Activated CD8-positive, alpha-beta memory T cell treated with anti-CD3 and anti-CD28 coated beads, Interleukin-2, amount 50 U/mL, for 24 hours (primary cell): ENCODE measurements at regions not wholly inside any gene's neighbourhood (a gene's known extent, or its start where the extent isn't known, plus 50 kb on each side); places are given as distances from the start of the nearest gene placed in this dataset.
"Not testable (repeated sequence)": the region's sequence is repeated elsewhere in the genome, so short reads cannot be mapped to it uniquely, and the experiment has no call there.

Experiments
- DNase-seq: peaks from one replicate; pipeline ENCODE4 v3.0.0-alpha.2; 2020; ENCODE audit errors: extremely low read depth

DNA sequence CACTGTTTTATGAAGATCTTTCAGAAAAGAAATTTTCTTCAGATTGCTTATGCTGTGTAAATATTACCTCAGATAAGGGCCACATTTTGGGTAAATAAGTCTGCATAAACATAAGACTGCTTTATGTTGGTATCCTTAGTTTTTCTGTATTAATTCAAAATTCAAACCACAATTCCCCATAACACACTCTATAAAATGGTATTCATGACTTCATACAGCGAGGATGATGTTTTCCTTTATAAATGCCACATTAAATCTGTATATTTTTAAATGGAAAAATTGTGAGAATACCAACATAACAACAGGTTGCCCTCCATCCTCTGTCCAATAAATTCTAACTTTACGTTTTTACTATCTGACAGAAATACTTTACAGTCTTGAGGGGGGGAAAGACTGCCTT is 248.7 kb upstream of the CXADR start:
- no peak for DNase-seq

DNA sequence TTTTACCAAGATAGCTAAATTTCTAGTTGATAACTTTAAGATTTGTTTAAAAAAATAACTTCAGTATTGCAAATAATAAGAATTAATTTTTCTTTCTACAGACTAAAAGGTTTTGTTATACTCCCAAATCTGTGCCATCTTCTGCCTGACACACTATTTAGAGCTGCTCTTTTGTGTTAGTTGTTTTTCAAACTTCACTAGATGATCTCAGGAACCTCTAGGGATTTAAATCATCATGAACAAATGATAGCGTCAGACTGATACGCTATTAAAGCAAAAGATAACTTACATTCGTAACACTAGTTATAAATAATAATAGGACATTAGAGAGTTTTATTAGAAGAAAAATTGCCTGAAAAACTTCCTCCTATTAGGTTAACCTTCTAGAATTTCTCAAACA is 243.1 kb upstream of the CXADR start:
- DNase-seq = no peak

DNA sequence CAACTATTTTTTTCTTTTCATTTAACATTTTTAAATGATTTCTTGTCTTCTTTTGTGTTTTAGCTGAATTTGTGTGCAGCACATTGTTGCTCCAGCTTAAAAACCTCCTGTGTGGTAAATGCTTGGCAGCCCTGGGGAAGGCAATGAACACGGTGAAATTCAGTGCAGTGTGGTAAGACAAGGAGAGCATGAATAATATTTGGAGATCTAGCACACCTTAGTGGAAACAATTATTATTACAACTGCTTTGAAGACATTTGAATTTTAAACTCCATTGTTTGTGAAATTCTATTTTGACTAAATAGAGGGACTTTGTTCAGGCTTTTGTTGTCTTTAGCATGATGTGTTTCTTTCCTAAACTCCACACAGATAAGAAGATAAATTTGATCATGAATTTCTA is 242.6 kb upstream of the CXADR start:
- DNase-seq = no peak

- DNase-seq = no peak
These were observed 233.2 kb upstream of the CXADR start for GRCh38 chr21:17279663-17280062.

DNA sequence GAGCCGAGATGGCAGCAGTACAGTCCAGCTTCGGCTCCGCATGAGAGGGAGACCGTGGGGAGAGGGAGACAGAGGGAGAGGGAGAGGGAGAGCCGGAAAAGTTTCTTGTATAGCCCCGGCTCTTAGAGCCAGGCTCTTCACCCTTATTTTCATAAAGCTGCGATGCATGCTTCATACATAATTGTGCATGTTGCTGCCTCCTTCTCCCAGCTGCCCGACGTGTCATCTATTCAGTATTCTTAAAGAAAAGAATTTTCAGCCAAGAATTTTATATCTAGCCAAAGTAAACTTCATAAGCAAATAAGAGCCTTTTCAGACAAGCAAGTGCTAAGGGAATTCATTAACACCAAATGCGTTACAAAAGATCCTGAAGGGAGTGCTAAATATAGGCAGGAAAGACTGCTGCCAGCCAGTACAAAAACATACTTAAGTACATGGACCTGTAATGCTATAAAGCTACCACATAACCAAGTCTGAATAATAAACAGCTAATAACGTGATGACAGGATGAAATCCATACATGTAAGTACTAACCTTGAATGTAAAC is 219.8 kb upstream of the CXADR start:
- DNase-seq = not testable (repeated sequence)

DNA sequence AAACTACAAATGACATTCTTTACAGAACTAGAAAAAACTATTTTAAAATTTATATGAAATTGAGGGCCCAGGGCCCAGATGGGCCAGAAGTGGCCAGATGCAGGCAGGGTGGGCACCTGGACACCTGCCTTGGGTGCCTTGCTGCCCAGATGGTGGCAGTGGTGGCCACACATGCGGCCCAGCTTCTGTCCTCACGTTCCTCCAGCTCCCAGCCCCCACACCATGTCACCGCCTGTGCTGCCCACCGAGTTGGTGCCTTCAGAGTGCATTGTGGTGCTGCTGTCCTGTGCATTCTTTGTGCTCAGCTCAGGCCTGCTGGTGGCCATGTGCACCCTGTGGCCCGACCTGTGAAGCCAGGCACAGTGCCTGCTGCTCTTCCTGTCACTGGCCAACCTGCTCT is 216.8 kb upstream of the CXADR start:
- DNase-seq = no peak

DNA sequence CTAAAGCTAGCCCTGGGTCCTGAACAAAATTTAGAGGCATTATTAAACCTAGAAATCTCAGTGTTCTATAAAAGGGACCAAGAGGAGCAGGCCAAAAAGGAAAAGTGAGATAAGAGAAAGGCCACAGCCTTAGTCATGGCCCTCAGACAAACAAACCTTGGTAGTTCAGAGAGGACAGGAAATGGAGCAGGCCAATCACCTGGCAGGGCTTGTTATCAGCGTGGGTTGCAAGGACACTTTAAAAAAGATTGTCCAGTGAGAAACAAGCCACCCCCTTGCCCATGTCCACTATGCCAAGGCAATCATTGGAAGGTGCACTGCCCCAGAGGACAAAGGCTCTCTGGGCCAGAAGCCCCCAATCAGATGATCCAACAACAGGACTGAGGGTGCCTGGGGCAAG is 213.3 kb upstream of the CXADR start:
- not testable (repeated sequence) for DNase-seq

- not testable (repeated sequence) for DNase-seq
These were observed 185.1 kb upstream of the CXADR start for GRCh38 chr21:17327715-17328114.

- no peak for DNase-seq
These were observed 178.4 kb upstream of the CXADR start for GRCh38 chr21:17334484-17334883.

GRCh38 chr21:17340081-17340480 is 172.8 kb upstream of the CXADR start:
- no peak for DNase-seq

- no peak for DNase-seq
These were observed 169.8 kb upstream of the CXADR start for GRCh38 chr21:17343055-17343454.

DNA sequence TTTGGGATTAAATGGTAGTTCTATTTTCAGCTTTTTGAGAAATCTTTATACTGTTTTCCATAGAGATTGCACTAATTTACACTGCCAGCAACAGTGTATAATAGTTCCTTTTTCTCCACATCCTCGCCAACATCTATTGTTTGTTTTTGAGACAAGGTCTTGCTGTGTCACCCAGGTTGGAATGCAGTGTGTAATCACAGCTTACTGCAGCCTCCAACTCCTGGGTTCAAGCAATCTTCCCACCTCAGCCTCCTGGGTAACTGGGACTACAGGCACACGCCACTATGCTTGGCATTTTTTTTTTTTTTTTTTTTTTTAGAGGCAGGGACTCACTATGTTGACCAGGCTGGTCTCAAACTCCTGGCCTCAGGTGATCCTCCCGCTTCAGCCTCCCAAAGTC is 164.5 kb upstream of the CXADR start:
- no peak for DNase-seq

- DNase-seq = no peak
These were observed 164.0 kb upstream of the CXADR start for GRCh38 chr21:17348849-17349248.

DNA sequence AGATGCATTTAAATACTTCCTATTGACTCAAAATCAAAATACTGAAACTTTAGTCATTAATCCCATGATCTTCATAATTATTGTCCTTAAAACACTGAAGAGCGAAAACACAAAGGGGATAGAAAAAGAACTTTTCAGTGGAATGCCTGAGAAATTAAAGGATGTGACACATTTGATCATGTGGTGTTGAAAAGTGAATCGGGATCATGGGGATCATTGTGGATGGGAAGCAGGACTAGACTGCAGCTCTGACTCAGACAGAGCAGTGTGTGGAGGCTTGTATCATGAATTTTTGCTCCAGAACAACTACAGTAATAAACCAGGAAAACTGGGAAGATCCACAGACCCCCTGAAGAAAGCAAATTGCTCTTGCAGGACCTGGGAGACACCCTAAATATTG is 161.1 kb upstream of the CXADR start:
- no peak for DNase-seq

DNA sequence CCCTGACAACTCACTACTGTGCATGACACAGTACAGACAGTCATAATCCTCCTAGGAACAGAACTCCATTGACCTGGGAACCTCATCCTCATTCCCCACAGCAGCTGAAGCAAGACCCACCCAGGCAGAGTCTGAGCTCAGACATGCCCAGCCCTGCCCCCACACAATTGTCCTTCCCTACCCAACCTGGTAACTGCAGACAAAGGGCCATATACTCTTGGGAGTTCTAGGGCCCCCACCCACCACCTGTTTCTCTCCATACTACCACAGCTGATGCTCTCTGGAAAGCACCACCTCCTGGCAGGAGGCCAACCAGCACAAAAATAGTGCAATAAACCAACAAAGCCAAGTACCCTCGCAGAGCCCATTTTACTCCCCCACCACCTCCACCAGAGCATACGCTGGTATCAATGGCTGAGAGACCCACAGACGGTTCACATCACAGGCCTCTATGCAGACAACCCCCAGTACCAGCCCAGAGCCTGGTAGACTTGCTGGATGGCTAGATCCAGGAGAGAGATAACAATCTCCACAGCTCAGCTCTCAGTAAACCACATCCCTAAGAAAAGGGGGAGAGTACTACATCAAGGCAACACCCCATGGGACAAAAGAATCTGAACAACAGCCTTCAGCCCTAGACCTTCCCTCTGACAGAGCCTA is 159.7 kb upstream of the CXADR start:
- DNase-seq = no peak

DNA sequence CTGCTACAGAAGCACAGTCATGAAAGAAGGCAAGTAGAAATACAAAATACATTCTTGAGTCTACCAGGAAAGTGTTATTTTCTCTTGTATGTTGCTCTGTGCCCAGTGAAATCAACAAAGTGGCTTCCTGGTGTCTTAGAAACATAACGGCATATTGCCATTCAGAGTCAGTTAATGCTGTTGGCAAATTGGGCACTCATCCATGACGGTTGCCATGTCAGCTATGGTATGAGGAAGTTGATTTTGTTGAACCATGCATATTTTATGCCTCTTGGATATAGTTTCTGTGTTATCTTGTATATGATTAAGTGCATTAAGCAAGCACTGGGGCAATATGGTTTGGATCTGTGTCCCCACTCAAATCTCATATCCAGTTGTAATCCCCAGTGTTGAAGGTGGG is 153.1 kb upstream of the CXADR start:
- no peak for DNase-seq

- DNase-seq = no peak
These were observed 144.0 kb upstream of the CXADR start for GRCh38 chr21:17368748-17369363.

- no peak for DNase-seq
These were observed 142.6 kb upstream of the CXADR start for GRCh38 chr21:17370263-17370662.

GRCh38 chr21:17370916-17371315 is 141.9 kb upstream of the CXADR start:
- no peak for DNase-seq

DNA sequence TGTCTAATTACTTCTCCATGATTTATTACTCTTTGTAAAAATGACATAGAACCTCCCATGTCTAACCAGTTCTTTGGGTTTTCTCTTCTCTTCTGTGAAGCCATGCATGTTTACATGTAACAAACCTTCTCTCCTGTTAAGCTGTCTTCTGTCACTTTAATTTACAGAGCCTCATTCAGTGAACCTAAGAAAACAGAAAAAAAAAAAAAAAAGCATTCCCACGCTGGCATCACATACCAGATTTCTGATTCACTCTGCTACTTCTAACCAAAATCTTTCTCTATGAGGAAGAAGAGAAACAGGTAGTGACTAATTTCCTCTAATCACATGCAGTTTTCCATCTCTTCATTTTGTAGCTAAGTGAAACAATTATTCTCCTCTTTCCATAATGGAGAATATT is 141.4 kb upstream of the CXADR start:
- DNase-seq = no peak

DNA sequence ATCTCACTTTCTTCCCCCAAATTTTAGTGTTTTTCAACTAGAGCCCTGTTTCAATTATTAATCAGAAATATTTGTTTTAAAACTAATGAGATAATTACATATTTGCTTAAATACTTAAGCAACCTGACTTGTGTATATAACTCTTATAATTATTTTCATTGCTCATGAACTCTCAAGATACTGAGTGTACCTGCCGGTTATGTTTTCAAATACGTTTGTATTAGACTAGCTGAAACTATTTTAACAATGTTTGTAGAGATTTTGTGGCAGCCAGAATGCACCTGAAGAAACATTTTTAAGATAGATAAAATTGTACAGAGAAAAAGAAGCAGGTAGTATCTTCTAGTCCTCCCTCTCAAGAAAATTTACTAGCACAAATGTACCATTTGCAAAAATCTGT is 140.6 kb upstream of the CXADR start:
- DNase-seq = no peak

GRCh38 chr21:17386498-17386897 is 126.3 kb upstream of the CXADR start:
- no peak for DNase-seq

DNA sequence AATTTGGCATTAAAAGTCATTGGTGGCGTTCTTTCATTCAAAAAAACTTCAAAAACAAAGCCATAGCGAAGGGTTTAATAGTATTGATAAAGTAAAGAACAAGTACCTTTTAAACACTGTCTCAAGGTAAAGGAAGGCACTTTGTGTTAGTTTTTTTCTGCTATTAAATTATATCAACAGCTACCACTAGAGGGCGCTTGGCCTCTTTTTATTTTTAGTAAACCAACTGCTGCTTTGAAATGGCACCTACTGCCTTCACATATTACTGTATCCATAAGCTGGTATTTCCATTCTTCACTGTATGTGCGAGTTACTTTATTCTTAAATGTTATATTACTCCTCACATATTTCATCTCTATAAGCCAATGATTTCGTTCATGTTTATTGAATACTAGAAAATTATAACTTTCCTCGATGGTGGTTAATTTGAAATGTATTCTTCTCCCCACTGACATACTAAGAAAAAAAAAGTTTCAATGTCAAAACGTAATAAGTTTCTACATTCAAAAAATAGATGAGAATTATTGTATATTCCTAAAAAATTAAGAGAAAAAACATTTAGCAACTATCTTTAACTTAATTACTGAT is 125.7 kb upstream of the CXADR start:
- no peak for DNase-seq
